ENCODE measurements at regions not wholly inside any gene's neighbourhood (a gene's known extent, or its start where the extent isn't known, plus 50 kb on each side); places are given as distances from the start of the nearest gene placed in this dataset.

- no peak overlapping the region for H3K4me3 Mint-ChIP-seq
- no peak for DNase-seq
These were observed 1899.8 kb upstream of the ACO1 start for GRCh38 chr9:30484690-30485089.

DNA sequence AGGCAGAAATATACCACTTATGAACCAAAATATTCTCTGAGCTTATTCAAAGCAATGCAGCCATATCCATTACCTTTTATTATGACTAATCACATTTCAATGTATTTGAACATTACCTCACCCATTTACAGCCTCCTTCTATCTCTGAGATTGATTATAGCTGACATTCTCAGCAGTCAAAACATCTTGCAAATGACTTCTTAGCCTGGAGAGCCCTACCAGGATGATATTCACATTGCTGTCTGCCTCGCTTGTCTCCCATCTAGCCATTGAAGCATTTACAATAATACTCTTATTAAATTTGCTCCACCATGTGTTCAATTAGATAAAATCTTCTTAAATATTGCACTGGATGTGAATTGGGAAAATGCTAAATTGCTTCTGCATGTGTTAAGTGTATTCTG, 1879.9 kb upstream of the ACO1 start:
- no peaks in the 10 kb centered on the region for H3K27me3 Mint-ChIP-seq (ENCODE audit: insufficient read depth)
- Histone ChIP-seq H3K27me3 (ENCODE audit: control insufficient read depth, insufficient read depth, low read length, poor library complexity, severe bottlenecking) (no peaks in the 10 kb centered on the region), H3K4me3 (ENCODE audit: low read length) (no peak overlapping the region), H3K36me3 (ENCODE audit: control insufficient read depth, insufficient read depth, low read length) (no peaks in the 10 kb centered on the region), H3K9ac (ENCODE audit: extremely low read depth, low read length, poor library complexity, severe bottlenecking) (no peak overlapping the region), H3K27ac (ENCODE audit: low read depth, low read length) (no peak overlapping the region), H3K4me1 (ENCODE audit: control insufficient read depth, insufficient read depth, low read length) (no peaks in the 10 kb centered on the region), H3K9me3 (ENCODE audit: control insufficient read depth, low read length) (no peaks in the 10 kb centered on the region)
- H3K4me3 Mint-ChIP-seq = no peak overlapping the region
- peaks cover 1% of the 10 kb centered on the region for H3K9me3 Mint-ChIP-seq
- H3K4me1 Mint-ChIP-seq = no peaks in the 10 kb centered on the region
- no peaks in the 10 kb centered on the region for H3K36me3 Mint-ChIP-seq (ENCODE audit: low read depth)
- TF ChIP-seq, protein P1, sequence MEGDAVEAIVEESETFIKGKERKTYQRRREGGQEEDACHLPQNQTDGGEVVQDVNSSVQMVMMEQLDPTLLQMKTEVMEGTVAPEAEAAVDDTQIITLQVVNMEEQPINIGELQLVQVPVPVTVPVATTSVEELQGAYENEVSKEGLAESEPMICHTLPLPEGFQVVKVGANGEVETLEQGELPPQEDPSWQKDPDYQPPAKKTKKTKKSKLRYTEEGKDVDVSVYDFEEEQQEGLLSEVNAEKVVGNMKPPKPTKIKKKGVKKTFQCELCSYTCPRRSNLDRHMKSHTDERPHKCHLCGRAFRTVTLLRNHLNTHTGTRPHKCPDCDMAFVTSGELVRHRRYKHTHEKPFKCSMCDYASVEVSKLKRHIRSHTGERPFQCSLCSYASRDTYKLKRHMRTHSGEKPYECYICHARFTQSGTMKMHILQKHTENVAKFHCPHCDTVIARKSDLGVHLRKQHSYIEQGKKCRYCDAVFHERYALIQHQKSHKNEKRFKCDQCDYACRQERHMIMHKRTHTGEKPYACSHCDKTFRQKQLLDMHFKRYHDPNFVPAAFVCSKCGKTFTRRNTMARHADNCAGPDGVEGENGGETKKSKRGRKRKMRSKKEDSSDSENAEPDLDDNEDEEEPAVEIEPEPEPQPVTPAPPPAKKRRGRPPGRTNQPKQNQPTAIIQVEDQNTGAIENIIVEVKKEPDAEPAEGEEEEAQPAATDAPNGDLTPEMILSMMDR (conservative IDR thresholded peaks at IDR 0.05) = no peak
- no peak for DNase-seq
- H3K27ac Mint-ChIP-seq = no peak overlapping the region
- 100% methylated on average over 1 of the region's 1 CpG; no CpG with 5 or more reads in 1 of the 2 experiments for WGBS, 2 experiments (ENCODE audit: insufficient coverage in 1 of 2, insufficient read length in 1 of 2)

More at GRCh38 chr9:30484690-30485089, 1899.8 kb upstream of the ACO1 start:
- TF ChIP-seq, protein P1 (conservative IDR thresholded peaks at IDR 0.05) = no peak
- Histone ChIP-seq H3K36me3 (ENCODE audit: control insufficient read depth, insufficient read depth, low read length) (no peaks in the 10 kb centered on the region), H3K27ac (ENCODE audit: low read depth, low read length) (no peak overlapping the region), H3K4me1 (ENCODE audit: control insufficient read depth, insufficient read depth, low read length) (no peaks in the 10 kb centered on the region), H3K4me3 (ENCODE audit: low read length) (no peak overlapping the region), H3K9ac (ENCODE audit: extremely low read depth, low read length, poor library complexity, severe bottlenecking) (no peak overlapping the region), H3K9me3 (ENCODE audit: control insufficient read depth, low read length) (no peaks in the 10 kb centered on the region), H3K27me3 (ENCODE audit: control insufficient read depth, insufficient read depth, low read length, poor library complexity, severe bottlenecking) (no peaks in the 10 kb centered on the region)
- Mint-ChIP-seq H3K27me3 (ENCODE audit: insufficient read depth) (no peaks in the 10 kb centered on the region), H3K4me1 (peaks cover 2% of the 10 kb centered on the region), H3K9me3 (no peaks in the 10 kb centered on the region), H3K27ac (no peak overlapping the region), H3K36me3 (ENCODE audit: low read depth) (no peaks in the 10 kb centered on the region)
- WGBS, 2 experiments (ENCODE audit: insufficient coverage in 1 of 2, insufficient read length in 1 of 2) = 98% methylated on average over 2 of the region's 2 CpGs; no CpG with 5 or more reads in 1 of the 2 experiments

GRCh38 chr9:30505311-30505710, 1879.1 kb upstream of the ACO1 start:
- no peak overlapping the region for H3K4me3 ChIP-seq (ENCODE audit: low read length)
- no CpG with 5 or more reads among the region's 1 CpG for WGBS, 2 experiments (ENCODE audit: insufficient coverage in 1 of 2, insufficient read length in 1 of 2)
- no peaks in the 10 kb centered on the region for H3K36me3 Mint-ChIP-seq (ENCODE audit: low read depth)
- H3K27me3 ChIP-seq (ENCODE audit: control insufficient read depth, insufficient read depth, low read length, poor library complexity, severe bottlenecking) = no peaks in the 10 kb centered on the region
- no peak overlapping the region for H3K27ac ChIP-seq (ENCODE audit: low read depth, low read length)
- no peaks in the 10 kb centered on the region for H3K9me3 ChIP-seq (ENCODE audit: control insufficient read depth, low read length)
- H3K4me1 ChIP-seq (ENCODE audit: control insufficient read depth, insufficient read depth, low read length) = no peaks in the 10 kb centered on the region
- no peaks in the 10 kb centered on the region for H3K27me3 Mint-ChIP-seq (ENCODE audit: insufficient read depth)
- no peak overlapping the region for H3K27ac Mint-ChIP-seq
- TF ChIP-seq, protein P1 (conservative IDR thresholded peaks at IDR 0.05) = no peak
- H3K4me1 Mint-ChIP-seq = no peaks in the 10 kb centered on the region
- DNase-seq = no peak
- peaks cover 1% of the 10 kb centered on the region for H3K9me3 Mint-ChIP-seq
- no peak overlapping the region for H3K9ac ChIP-seq (ENCODE audit: extremely low read depth, low read length, poor library complexity, severe bottlenecking)
- no peaks in the 10 kb centered on the region for H3K36me3 ChIP-seq (ENCODE audit: control insufficient read depth, insufficient read depth, low read length)
- no peak overlapping the region for H3K4me3 Mint-ChIP-seq
